ENCODE measurements at regions not wholly inside any gene's neighbourhood (a gene's known extent, or its start where the extent isn't known, plus 50 kb on each side); places are given as distances from the start of the nearest gene placed in this dataset.

DNA sequence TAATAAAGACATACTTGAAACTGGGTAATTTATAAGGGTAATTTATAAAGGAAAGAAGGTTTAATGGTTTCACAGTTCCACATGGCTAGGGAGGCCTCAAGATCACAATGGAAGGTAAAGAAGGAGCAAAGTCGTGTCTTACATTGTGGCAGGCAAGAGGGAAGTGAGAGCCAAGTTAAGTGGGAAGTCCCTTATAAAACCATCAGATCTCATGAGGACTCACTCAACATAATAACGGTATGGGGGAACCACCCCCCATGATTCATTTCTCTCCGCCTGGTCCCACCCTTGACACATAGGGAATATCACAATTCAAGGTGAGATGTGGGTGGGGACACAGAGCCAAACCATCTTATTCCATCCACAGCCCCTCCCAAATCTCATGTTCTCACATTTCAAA lies 76.8 kb upstream of the ZNF678 start:
- TF ChIP-seq MXI1 (IDR thresholded peaks at IDR 0.05; ENCODE audit: low read depth, low read length), result no peak
- no peak for TF ChIP-seq TAF1 (IDR thresholded peaks at IDR 0.05; ENCODE audit: borderline replicate concordance, low read depth, low read length)
- no peak for TF ChIP-seq EZH2phosphoT487 (IDR thresholded peaks at IDR 0.05; ENCODE audit: borderline replicate concordance, low read depth)
- no peak for TF ChIP-seq EP300 (IDR thresholded peaks at IDR 0.05; ENCODE audit: borderline replicate concordance in 1 of 2, low read depth in 1 of 2, low read length in 1 of 2)
- no peak for TF ChIP-seq FOXJ3 (CRISPR knock-in tag; IDR thresholded peaks at IDR 0.05)
- no peak for TF ChIP-seq POLR2AphosphoS5 (IDR thresholded peaks at IDR 0.05; ENCODE audit: low read depth, low read length)
- TF ChIP-seq, protein P1, sequence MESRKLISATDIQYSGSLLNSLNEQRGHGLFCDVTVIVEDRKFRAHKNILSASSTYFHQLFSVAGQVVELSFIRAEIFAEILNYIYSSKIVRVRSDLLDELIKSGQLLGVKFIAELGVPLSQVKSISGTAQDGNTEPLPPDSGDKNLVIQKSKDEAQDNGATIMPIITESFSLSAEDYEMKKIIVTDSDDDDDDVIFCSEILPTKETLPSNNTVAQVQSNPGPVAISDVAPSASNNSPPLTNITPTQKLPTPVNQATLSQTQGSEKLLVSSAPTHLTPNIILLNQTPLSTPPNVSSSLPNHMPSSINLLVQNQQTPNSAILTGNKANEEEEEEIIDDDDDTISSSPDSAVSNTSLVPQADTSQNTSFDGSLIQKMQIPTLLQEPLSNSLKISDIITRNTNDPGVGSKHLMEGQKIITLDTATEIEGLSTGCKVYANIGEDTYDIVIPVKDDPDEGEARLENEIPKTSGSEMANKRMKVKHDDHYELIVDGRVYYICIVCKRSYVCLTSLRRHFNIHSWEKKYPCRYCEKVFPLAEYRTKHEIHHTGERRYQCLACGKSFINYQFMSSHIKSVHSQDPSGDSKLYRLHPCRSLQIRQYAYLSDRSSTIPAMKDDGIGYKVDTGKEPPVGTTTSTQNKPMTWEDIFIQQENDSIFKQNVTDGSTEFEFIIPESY (IDR thresholded peaks at IDR 0.05; ENCODE audit: borderline replicate concordance, low read depth), result no peak
- TF ChIP-seq, protein P2, sequence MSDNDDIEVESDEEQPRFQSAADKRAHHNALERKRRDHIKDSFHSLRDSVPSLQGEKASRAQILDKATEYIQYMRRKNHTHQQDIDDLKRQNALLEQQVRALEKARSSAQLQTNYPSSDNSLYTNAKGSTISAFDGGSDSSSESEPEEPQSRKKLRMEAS (IDR thresholded peaks at IDR 0.05; ENCODE audit: low read depth), result no peak
- no peak for TF ChIP-seq RFX5 (IDR thresholded peaks at IDR 0.05; ENCODE audit: low read length)
- TF ChIP-seq NRF1 (IDR thresholded peaks at IDR 0.05; ENCODE audit: low read depth, low read length), result no peak
- TF ChIP-seq, protein P3, sequence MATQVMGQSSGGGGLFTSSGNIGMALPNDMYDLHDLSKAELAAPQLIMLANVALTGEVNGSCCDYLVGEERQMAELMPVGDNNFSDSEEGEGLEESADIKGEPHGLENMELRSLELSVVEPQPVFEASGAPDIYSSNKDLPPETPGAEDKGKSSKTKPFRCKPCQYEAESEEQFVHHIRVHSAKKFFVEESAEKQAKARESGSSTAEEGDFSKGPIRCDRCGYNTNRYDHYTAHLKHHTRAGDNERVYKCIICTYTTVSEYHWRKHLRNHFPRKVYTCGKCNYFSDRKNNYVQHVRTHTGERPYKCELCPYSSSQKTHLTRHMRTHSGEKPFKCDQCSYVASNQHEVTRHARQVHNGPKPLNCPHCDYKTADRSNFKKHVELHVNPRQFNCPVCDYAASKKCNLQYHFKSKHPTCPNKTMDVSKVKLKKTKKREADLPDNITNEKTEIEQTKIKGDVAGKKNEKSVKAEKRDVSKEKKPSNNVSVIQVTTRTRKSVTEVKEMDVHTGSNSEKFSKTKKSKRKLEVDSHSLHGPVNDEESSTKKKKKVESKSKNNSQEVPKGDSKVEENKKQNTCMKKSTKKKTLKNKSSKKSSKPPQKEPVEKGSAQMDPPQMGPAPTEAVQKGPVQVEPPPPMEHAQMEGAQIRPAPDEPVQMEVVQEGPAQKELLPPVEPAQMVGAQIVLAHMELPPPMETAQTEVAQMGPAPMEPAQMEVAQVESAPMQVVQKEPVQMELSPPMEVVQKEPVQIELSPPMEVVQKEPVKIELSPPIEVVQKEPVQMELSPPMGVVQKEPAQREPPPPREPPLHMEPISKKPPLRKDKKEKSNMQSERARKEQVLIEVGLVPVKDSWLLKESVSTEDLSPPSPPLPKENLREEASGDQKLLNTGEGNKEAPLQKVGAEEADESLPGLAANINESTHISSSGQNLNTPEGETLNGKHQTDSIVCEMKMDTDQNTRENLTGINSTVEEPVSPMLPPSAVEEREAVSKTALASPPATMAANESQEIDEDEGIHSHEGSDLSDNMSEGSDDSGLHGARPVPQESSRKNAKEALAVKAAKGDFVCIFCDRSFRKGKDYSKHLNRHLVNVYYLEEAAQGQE (IDR thresholded peaks at IDR 0.05; ENCODE audit: low read depth, low read length), result no peak
- TF ChIP-seq SMC3 (IDR thresholded peaks at IDR 0.05; ENCODE audit: low read depth, low read length), result no peak
- no peak for TF ChIP-seq NFIC (IDR thresholded peaks at IDR 0.05; ENCODE audit: borderline replicate concordance)
- TF ChIP-seq RAD21 (IDR thresholded peaks at IDR 0.05; ENCODE audit: low read length), result no peak
- no peak for TF ChIP-seq FOXM1 (IDR thresholded peaks at IDR 0.05; ENCODE audit: low read depth)
- no peak for TF ChIP-seq IRF3 (IDR thresholded peaks at IDR 0.05; ENCODE audit: low read depth, low read length)
- TF ChIP-seq RCOR1 (IDR thresholded peaks at IDR 0.05; ENCODE audit: low read length), result no peak
- 14% methylated on average over 3 of the region's 3 CpGs for WGBS (ENCODE audit: low lambda C conversion rate)
- H3K4me3 ChIP-seq (ENCODE audit: low read depth in 2 of 2, low read length in 1 of 2), result no peak overlapping the region
- H3K9ac ChIP-seq, result no peak overlapping the region
- H2AFZ ChIP-seq (ENCODE audit: low read depth), result no peak overlapping the region
- POLR2A ChIA-PET, result no interaction called here
- no peaks in the 10 kb centered on the region for H3K9me2 ChIP-seq
- CTCF ChIA-PET, result interaction anchor here (0.6 kb wide), 1 partner anchor 119 kb away, joined by 3 read pairs; no protein-coding TSS in a partner anchor
- H3F3A ChIP-seq (replicated peaks; ENCODE audit: insufficient read depth), result no peaks in the 10 kb centered on the region
- no peak overlapping the region for H3K27ac ChIP-seq (ENCODE audit: low read depth in 2 of 2, low read length in 1 of 2)
- H4K20me1 ChIP-seq (ENCODE audit: insufficient read depth), result no peaks in the 10 kb centered on the region
- no peaks in the 10 kb centered on the region for H3K9me3 ChIP-seq
- no peak for DNase-seq
- H3K79me2 ChIP-seq (ENCODE audit: insufficient read depth), result no peaks in the 10 kb centered on the region
- H3K36me3 ChIP-seq (replicated peaks in 1 of 2; ENCODE audit: control insufficient read depth in 1 of 2, insufficient read depth in 2 of 2, low read length in 1 of 2), result no peaks in the 10 kb centered on the region
- H3K4me1 ChIP-seq (ENCODE audit: control insufficient read depth in 1 of 2, insufficient read depth in 2 of 2, low read depth in 1 of 2, low read length in 1 of 2), result no peaks in the 10 kb centered on the region
- H3K27me3 ChIP-seq (ENCODE audit: insufficient read depth), result no peaks in the 10 kb centered on the region; the same call in 1 of the 2 replicates
- no peak overlapping the region for H3K4me2 ChIP-seq
